Right kidney (tissue), 1 donor: ENCODE measurements at regions not wholly inside any gene's neighbourhood (a gene's known extent, or its start where the extent isn't known, plus 50 kb on each side); places are given as distances from the start of the nearest gene placed in this dataset.
"Not testable (repeated sequence)": the region's sequence is repeated elsewhere in the genome, so short reads cannot be mapped to it uniquely, and the experiment has no call there.

Source experiments
- DNase-seq: peaks from one replicate; pipeline ENCODE4 v3.0.0-alpha.2; 2016

- DNase-seq: not testable (repeated sequence)
These were observed 75.7 kb downstream of the QDPR start for GRCh38 chr4:17436047-17436749.

GRCh38 chr4:17433827-17434226 is 78.1 kb downstream of the QDPR start:
- DNase-seq: no peak

- no peak for DNase-seq
These were observed 83.9 kb downstream of the QDPR start for GRCh38 chr4:17427991-17428390.

- DNase-seq: no peak
These were observed 85.7 kb downstream of the QDPR start for GRCh38 chr4:17426222-17426621.

GRCh38 chr4:17418010-17418409 is 93.9 kb downstream of the QDPR start:
- no peak for DNase-seq

- DNase-seq: no peak
These were observed 97.5 kb downstream of the QDPR start for GRCh38 chr4:17414392-17414791.

GRCh38 chr4:17400686-17401085 is 111.2 kb downstream of the QDPR start:
- DNase-seq: no peak

- DNase-seq: no peak
These were observed 113.1 kb downstream of the QDPR start for GRCh38 chr4:17398805-17399204.

- no peak for DNase-seq
These were observed 113.9 kb downstream of the QDPR start for GRCh38 chr4:17398035-17398434.

- DNase-seq: no peak
These were observed 114.3 kb downstream of the QDPR start for GRCh38 chr4:17397611-17398010.

GRCh38 chr4:17385403-17385802 is 126.5 kb downstream of the QDPR start:
- DNase-seq: no peak

GRCh38 chr4:17380347-17380746 is 131.5 kb downstream of the QDPR start:
- DNase-seq: no peak

GRCh38 chr4:17376205-17376604 is 135.7 kb downstream of the QDPR start:
- DNase-seq: no peak

- DNase-seq: no peak
These were observed 138.2 kb downstream of the QDPR start for GRCh38 chr4:17373666-17374065.

- DNase-seq: no peak
These were observed 141.1 kb downstream of the QDPR start for GRCh38 chr4:17370818-17371217.

- no peak for DNase-seq
These were observed 143.5 kb downstream of the QDPR start for GRCh38 chr4:17368408-17368807.

- no peak for DNase-seq
These were observed 144.7 kb downstream of the QDPR start for GRCh38 chr4:17367201-17367600.

GRCh38 chr4:17366496-17366895 is 145.4 kb downstream of the QDPR start:
- DNase-seq: no peak

GRCh38 chr4:17362430-17362829 is 149.5 kb downstream of the QDPR start:
- DNase-seq: no peak

GRCh38 chr4:17358241-17358640 is 153.6 kb downstream of the QDPR start:
- no peak for DNase-seq

GRCh38 chr4:17356926-17357325 is 155.0 kb downstream of the QDPR start:
- DNase-seq: no peak

GRCh38 chr4:17352357-17352756 is 159.5 kb downstream of the QDPR start:
- DNase-seq: no peak

GRCh38 chr4:17347445-17347844 is 164.4 kb downstream of the QDPR start:
- DNase-seq: no peak

GRCh38 chr4:17339376-17339775 is 172.5 kb downstream of the QDPR start:
- no peak for DNase-seq

GRCh38 chr4:17336986-17337385 is 174.9 kb downstream of the QDPR start:
- DNase-seq: no peak
